Astrocyte (in vitro differentiated cells and primary cell): ENCODE measurements at regions not wholly inside any gene's neighbourhood (a gene's known extent, or its start where the extent isn't known, plus 50 kb on each side); places are given as distances from the start of the nearest gene placed in this dataset.

Experiments
- CTCF ChIP-seq: IDR thresholded peaks from 2 replicates; pipeline ENCODE4 v1.5.1; 2011; ENCODE audit warnings: low read depth, mild to moderate bottlenecking, inconsistent platforms, low read length, moderate library complexity; ENCODE audit not compliant: insufficient read depth
- EZH2 ChIP-seq: IDR thresholded peaks from 2 replicates; pipeline ENCODE4 v1.6.1; 2012; ENCODE audit warnings: mild to moderate bottlenecking, low read length, inconsistent platforms; ENCODE audit not compliant: insufficient read depth

- no peak for TF ChIP-seq CTCF
- TF ChIP-seq EZH2, result no peak
Observed at GRCh38 chr5:61217214-61217613, 54.9 kb upstream of the SMIM15 start.
